ENCODE measurements at regions not wholly inside any gene's neighbourhood (a gene's known extent, or its start where the extent isn't known, plus 50 kb on each side); places are given as distances from the start of the nearest gene placed in this dataset.

- no peak for FAIRE-seq
These were observed 284.5 kb upstream of the POU5F2 start for GRCh38 chr5:94025788-94026473.

GRCh38 chr5:94024620-94025019 lies 283.2 kb upstream of the POU5F2 start:
- CTCF ChIA-PET = interaction anchor here (0.9 kb wide), 1 partner anchor 713 kb away, joined by 3 read pairs; no protein-coding TSS in a partner anchor
- TF ChIP-seq POLR2A (IDR thresholded peaks at IDR 0.05; ENCODE audit: low read length) (no peak), HES2 (IDR thresholded peaks at IDR 0.05) (no peak), FOSL2 (IDR thresholded peaks at IDR 0.05) (no peak), FOSL2 (CRISPR knock-in tag; IDR thresholded peaks at IDR 0.05) (no peak), HEYL (CRISPR knock-in tag; IDR thresholded peaks at IDR 0.05) (no peak), ESRRA (IDR thresholded peaks at IDR 0.05; ENCODE audit: borderline replicate concordance, low read length) (no peak), JUN (IDR thresholded peaks at IDR 0.05) (no peak), HMGXB4 (CRISPR knock-in tag; IDR thresholded peaks at IDR 0.05; ENCODE audit: borderline replicate concordance) (no peak), RCOR1 (IDR thresholded peaks at IDR 0.05; ENCODE audit: low read depth, low read length) (no peak), FOXS1 (CRISPR knock-in tag; IDR thresholded peaks at IDR 0.05) (no peak), SMC3 (IDR thresholded peaks at IDR 0.05) (no peak), BHLHE40 (IDR thresholded peaks at IDR 0.05; ENCODE audit: low read depth, low read length) (no peak)
- H3K4me3 ChIP-seq = no peak overlapping the region
- no peak overlapping the region for H3K27ac ChIP-seq
- WGBS (ENCODE audit: missing lambda C conversion rate) = 94% methylated on average over 1 of the region's 1 CpG
- POLR2A ChIA-PET = no interaction called here
- ATAC-seq (no peak), DNase-seq (ENCODE audit: low read depth in 1 of 2, low spot score in 1 of 2) (no peak), FAIRE-seq (no peak)
- no peak overlapping the region for H3K4me2 ChIP-seq
- H3K4me1 ChIP-seq = peaks cover 27% of the 10 kb centered on the region
- no peaks in the 10 kb centered on the region for H3K9me3 ChIP-seq

More at GRCh38 chr5:94025788-94026473, 284.5 kb upstream of the POU5F2 start:
- DNase-seq (ENCODE audit: low read depth in 1 of 2, low spot score in 1 of 2) = peak in 1 of 2 experiments; percentile 7
- 96% methylated on average over 10 of the region's 10 CpGs for WGBS (ENCODE audit: missing lambda C conversion rate)
- H3K4me1 ChIP-seq = peaks cover 20% of the 10 kb centered on the region
- ChIA-PET CTCF (interaction anchor here (0.8 kb wide), 1 partner anchor 419 kb away, joined by 3 read pairs; no protein-coding TSS in a partner anchor), POLR2A (no interaction called here)
- no peak overlapping the region for H3K27ac ChIP-seq
- TF ChIP-seq MYC (IDR thresholded peaks at IDR 0.05; ENCODE audit: borderline replicate concordance, low read length) (no peak), E2F6 (IDR thresholded peaks at IDR 0.05; ENCODE audit: borderline replicate concordance, low read depth) (no peak), KDM5A (IDR thresholded peaks at IDR 0.05) (no peak), SREBF2 (IDR thresholded peaks at IDR 0.05) (no peak), RFX5 (IDR thresholded peaks at IDR 0.05) (no peak), ZFP36 (IDR thresholded peaks at IDR 0.05; ENCODE audit: borderline replicate concordance, partially characterized antibody) (no peak), RAD21 (conservative IDR thresholded peaks at IDR 0.05 in 1 of 2, IDR thresholded peaks at IDR 0.05 in 1 of 2) (peak; percentile 34 to 40), CTCF (IDR thresholded peaks at IDR 0.05) (peak; percentile 23; the same call in 1 of the 3 replicates), HOXA7 (CRISPR knock-in tag; IDR thresholded peaks at IDR 0.05) (no peak), ZNF302 (CRISPR knock-in tag; IDR thresholded peaks at IDR 0.05) (no peak), POLR2AphosphoS2 (conservative IDR thresholded peaks at IDR 0.05; ENCODE audit: low read length) (no peak), BHLHE40 (IDR thresholded peaks at IDR 0.05; ENCODE audit: low read depth, low read length) (no peak), HEYL (CRISPR knock-in tag; IDR thresholded peaks at IDR 0.05) (no peak)
- no peak overlapping the region for H3K4me3 ChIP-seq
- H3K4me2 ChIP-seq = no peak overlapping the region
- H3K9me3 ChIP-seq = no peaks in the 10 kb centered on the region
- 0 out of 6 replicates have a peak, but pooled peaks of 1 of the 2 experiments have one; percentile 30 for ATAC-seq
